ENCODE measurements at regions not wholly inside any gene's neighbourhood (a gene's known extent, or its start where the extent isn't known, plus 50 kb on each side); places are given as distances from the start of the nearest gene placed in this dataset.

DNA sequence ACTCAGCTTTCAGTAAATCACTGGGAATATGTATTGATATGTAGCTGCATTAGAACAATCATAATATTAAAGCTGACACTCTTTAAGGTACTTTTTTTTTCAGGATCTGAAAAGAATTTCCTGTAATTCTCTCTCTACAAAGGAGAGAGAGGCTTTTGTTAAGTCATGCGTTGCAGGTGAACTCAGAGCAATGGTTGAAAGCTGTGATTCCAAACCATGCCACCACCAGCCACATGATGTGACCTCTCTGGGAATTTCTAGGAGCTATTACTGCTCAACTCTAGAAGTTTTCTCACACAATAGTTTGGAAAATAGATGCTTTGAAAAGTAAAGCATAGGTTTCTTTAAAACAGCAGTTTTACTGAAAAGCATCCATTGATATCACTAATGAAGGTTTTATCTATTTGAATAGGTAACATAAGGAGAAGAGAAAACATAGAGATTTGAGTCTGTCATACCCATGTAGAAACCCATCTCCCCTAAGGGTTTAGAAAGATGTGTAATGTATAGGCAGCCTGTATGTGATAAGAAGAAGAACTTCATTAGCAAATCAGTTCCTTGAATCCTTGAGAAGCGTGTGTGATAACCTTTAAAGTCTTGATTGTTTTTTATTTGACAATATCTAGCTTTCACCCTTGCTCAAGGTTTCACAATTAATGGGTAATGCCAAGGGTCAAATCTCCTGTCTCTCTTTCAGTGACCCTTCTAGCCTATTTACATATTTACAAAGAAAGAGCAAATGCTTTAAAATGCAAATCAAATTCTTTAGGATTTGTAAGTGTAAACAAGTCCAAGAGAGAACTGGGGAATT lies 161.0 kb upstream of the ANKRD50 start:
- H3K27me3 ChIP-seq (ENCODE audit: control insufficient read depth, insufficient read depth, low read length): no peaks in the 10 kb centered on the region
- no peaks in the 10 kb centered on the region for H3K4me1 ChIP-seq (ENCODE audit: control insufficient read depth, insufficient read depth, low read length)
- DNase-seq: no peak
- WGBS (ENCODE audit: insufficient coverage, low lambda C conversion rate): no CpG with 5 or more reads among the region's 2 CpGs
- H3K36me3 ChIP-seq (ENCODE audit: control insufficient read depth, insufficient read depth, low read length): no peaks in the 10 kb centered on the region
- no peak overlapping the region for H3K4me3 ChIP-seq (ENCODE audit: low read length)
- H3K9me3 ChIP-seq (ENCODE audit: control insufficient read depth, low read depth, low read length): no peaks in the 10 kb centered on the region
- no peak overlapping the region for H3K27ac ChIP-seq (ENCODE audit: low read length)

DNA sequence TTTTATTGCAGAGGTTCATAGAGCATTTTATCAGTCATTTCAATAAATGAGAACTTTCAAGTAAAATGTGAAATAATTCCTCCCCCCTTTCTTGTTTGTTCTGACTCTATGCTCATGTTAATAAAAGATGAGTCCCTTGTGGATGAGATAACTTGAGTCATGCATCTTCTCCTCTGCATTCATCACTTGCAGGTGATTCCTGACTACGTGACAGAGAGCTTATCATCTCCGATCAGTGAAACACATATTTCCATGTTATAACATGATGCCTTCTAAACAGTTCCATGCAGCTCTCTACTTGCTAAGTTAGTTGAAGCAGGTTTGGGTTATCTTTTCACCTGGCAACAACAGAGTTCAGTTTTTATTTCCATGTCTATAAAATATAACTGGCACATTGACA lies 160.1 kb upstream of the ANKRD50 start:
- no peaks in the 10 kb centered on the region for H3K9me3 ChIP-seq (ENCODE audit: control insufficient read depth, low read depth, low read length)
- DNase-seq: no peak
- H3K4me1 ChIP-seq (ENCODE audit: control insufficient read depth, insufficient read depth, low read length): no peaks in the 10 kb centered on the region
- WGBS (ENCODE audit: insufficient coverage, low lambda C conversion rate): no CpG with 5 or more reads among the region's 2 CpGs
- H3K27me3 ChIP-seq (ENCODE audit: control insufficient read depth, insufficient read depth, low read length): no peaks in the 10 kb centered on the region
- H3K27ac ChIP-seq (ENCODE audit: low read length): no peak overlapping the region
- no peaks in the 10 kb centered on the region for H3K36me3 ChIP-seq (ENCODE audit: control insufficient read depth, insufficient read depth, low read length)
- H3K4me3 ChIP-seq (ENCODE audit: low read length): no peak overlapping the region

DNA sequence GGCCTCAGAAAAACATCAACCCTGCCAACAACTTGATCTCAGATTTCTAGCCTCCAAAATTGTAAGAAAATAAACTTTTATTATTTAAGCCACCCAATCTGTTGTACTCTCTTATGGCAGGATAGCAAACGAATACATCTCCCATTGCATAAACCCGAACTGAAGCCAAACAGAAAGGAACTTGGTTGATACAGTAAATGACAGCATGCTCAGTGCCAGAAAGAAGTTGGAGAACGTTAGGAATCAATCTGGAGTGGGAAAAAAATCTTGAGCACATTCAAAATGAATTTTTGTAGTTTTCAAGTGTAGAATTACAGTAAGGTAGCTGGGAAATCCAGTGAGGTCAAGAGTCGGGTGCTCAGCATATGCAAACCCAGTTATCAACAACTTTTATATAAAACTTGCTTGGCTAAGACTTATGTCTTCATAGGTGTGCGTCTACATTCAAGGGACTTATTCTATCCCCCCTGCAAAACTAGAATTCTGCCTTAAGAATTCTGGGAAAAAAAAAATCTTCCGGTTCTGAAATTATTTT lies 157.5 kb upstream of the ANKRD50 start:
- H3K27ac ChIP-seq (ENCODE audit: low read length): no peak overlapping the region
- 68% methylated on average over 3 of the region's 6 CpGs for WGBS (ENCODE audit: insufficient coverage, low lambda C conversion rate)
- no peaks in the 10 kb centered on the region for H3K36me3 ChIP-seq (ENCODE audit: control insufficient read depth, insufficient read depth, low read length)
- H3K27me3 ChIP-seq (ENCODE audit: control insufficient read depth, insufficient read depth, low read length): no peaks in the 10 kb centered on the region
- no peak for DNase-seq
- no peaks in the 10 kb centered on the region for H3K4me1 ChIP-seq (ENCODE audit: control insufficient read depth, insufficient read depth, low read length)
- H3K4me3 ChIP-seq (ENCODE audit: low read length): no peak overlapping the region
- H3K9me3 ChIP-seq (ENCODE audit: control insufficient read depth, low read depth, low read length): no peaks in the 10 kb centered on the region

DNA sequence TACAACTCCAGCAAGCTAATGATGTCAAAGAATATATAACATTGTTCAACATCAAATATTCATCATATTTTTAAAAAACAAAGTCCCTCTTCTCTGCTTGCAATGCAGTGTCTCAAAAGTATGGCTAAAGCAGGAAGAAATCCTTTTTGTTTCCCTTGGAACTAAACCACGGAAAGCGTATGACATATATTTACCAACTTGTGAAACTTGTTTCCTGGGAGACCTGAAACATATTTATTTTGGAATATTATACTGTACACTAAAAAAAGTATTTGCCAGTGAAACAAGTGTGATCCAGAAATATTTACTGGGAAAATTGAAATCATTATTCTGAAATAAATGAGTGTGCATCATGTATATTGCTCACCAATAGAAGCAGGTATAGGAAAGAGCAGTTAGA lies 156.0 kb upstream of the ANKRD50 start:
- Histone ChIP-seq H3K4me3 (ENCODE audit: low read length) (no peak overlapping the region), H3K4me1 (ENCODE audit: control insufficient read depth, insufficient read depth, low read length) (no peaks in the 10 kb centered on the region), H3K27ac (ENCODE audit: low read length) (no peak overlapping the region), H3K36me3 (ENCODE audit: control insufficient read depth, insufficient read depth, low read length) (no peaks in the 10 kb centered on the region), H3K27me3 (ENCODE audit: control insufficient read depth, insufficient read depth, low read length) (no peaks in the 10 kb centered on the region), H3K9me3 (ENCODE audit: control insufficient read depth, low read depth, low read length) (no peaks in the 10 kb centered on the region)
- no CpG with 5 or more reads among the region's 2 CpGs for WGBS (ENCODE audit: insufficient coverage, low lambda C conversion rate)
- DNase-seq: no peak

DNA sequence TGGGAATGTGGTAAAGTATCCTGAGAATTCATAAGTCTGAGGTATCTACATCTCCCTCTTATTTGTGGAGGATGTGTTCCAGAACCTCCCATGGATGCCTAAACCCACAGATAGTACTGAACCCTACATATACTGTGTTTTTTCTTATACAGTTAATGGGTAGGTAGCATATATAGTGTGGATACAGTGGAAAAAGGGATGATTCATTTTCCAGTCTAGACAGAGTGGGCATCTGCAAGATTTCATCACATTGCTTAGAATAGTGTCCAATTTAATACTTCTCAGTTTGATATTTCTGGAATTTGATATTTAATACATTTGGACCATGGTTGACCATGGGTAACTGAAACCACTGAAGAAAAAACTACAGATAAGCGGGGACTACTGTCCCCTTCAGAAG lies 155.0 kb upstream of the ANKRD50 start:
- Histone ChIP-seq H3K36me3 (ENCODE audit: control insufficient read depth, insufficient read depth, low read length) (no peaks in the 10 kb centered on the region), H3K4me1 (ENCODE audit: control insufficient read depth, insufficient read depth, low read length) (no peaks in the 10 kb centered on the region)
- DNase-seq: no peak

DNA sequence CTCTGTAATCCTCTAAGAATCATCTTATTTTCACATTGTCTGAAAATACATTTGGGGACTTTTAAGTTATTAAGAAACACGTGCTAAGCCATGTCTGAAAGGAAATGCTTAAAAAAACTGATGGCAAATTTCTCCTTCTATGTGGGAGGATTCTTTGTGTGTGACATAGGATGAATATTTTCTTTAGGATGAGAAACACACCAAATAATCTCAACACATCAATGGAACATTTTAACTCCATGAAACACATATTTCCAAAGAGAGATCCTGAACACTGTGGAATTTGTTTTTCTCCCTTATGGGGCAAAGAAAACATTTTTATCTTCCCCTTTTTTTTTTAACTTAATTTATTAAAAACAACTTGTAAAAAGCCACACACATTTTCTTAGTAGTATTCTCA lies 153.8 kb upstream of the ANKRD50 start:
- no peaks in the 10 kb centered on the region for H3K4me1 ChIP-seq (ENCODE audit: control insufficient read depth, insufficient read depth, low read length)
- no peaks in the 10 kb centered on the region for H3K9me3 ChIP-seq (ENCODE audit: control insufficient read depth, low read depth, low read length)
- no peak overlapping the region for H3K27ac ChIP-seq (ENCODE audit: low read length)
- DNase-seq: no peak
- H3K4me3 ChIP-seq (ENCODE audit: low read length): no peak overlapping the region
- WGBS (ENCODE audit: insufficient coverage, low lambda C conversion rate): no CpG with 5 or more reads among the region's 1 CpG
- H3K27me3 ChIP-seq (ENCODE audit: control insufficient read depth, insufficient read depth, low read length): no peaks in the 10 kb centered on the region
- no peaks in the 10 kb centered on the region for H3K36me3 ChIP-seq (ENCODE audit: control insufficient read depth, insufficient read depth, low read length)

More for the DNA sequence above, 155.0 kb upstream of the ANKRD50 start:
- H3K27me3 ChIP-seq (ENCODE audit: control insufficient read depth, insufficient read depth, low read length): no peaks in the 10 kb centered on the region
- H3K9me3 ChIP-seq (ENCODE audit: control insufficient read depth, low read depth, low read length): no peaks in the 10 kb centered on the region
- H3K27ac ChIP-seq (ENCODE audit: low read length): no peak overlapping the region
- WGBS (ENCODE audit: insufficient coverage, low lambda C conversion rate): 100% methylated on average over 1 of the region's 1 CpG
- H3K4me3 ChIP-seq (ENCODE audit: low read length): no peak overlapping the region

DNA sequence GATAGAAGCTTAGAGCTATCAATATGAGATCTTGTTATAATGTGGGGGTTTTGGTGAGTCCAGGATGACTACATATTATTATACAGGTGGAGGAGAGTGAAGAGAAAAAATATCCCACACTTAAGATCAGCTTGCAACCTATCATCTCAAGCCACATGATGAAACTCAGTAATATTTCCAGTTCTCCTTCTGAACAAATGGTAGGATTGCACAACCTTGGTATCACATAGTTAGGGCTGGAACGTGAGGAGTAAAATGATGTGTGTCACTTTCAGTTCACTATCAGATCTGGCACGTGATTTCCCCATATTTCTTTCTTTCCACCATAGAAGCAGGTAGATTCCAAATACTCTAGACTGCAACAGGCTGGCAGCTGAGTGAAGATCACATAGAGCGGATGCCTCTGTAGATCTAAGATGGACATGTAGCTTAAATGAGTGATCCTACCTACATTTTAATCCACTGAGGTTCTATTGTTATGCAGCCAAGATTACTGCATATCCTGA lies 150.6 kb upstream of the ANKRD50 start:
- DNase-seq: no peak
- no peaks in the 10 kb centered on the region for H3K9me3 ChIP-seq (ENCODE audit: control insufficient read depth, low read depth, low read length)
- H3K27ac ChIP-seq (ENCODE audit: low read length): no peak overlapping the region
- WGBS (ENCODE audit: insufficient coverage, low lambda C conversion rate): no CpG with 5 or more reads among the region's 3 CpGs
- H3K27me3 ChIP-seq (ENCODE audit: control insufficient read depth, insufficient read depth, low read length): no peaks in the 10 kb centered on the region
- H3K4me1 ChIP-seq (ENCODE audit: control insufficient read depth, insufficient read depth, low read length): no peaks in the 10 kb centered on the region
- H3K36me3 ChIP-seq (ENCODE audit: control insufficient read depth, insufficient read depth, low read length): no peaks in the 10 kb centered on the region
- H3K4me3 ChIP-seq (ENCODE audit: low read length): no peak overlapping the region

DNA sequence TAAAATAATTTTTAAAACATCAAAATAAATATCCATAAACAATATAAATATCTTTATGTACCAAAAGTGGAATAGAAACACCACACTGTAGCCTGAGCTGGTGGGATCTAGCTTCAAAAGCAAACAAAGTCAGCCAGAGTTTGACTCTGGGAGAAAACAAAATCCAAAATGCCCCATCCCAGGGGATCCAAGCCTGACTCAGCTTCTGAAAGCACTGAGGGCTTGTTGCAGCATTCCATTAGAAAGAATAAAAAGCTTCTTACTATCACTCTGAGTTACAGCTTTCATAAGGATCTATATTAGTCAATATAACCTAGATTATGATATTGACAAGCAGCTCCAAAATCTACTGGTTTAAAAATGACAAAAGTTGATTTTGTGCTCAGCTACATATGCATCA lies 149.7 kb upstream of the ANKRD50 start:
- no peak for DNase-seq
- H3K4me3 ChIP-seq (ENCODE audit: low read length): no peak overlapping the region
- no peaks in the 10 kb centered on the region for H3K27me3 ChIP-seq (ENCODE audit: control insufficient read depth, insufficient read depth, low read length)
- H3K4me1 ChIP-seq (ENCODE audit: control insufficient read depth, insufficient read depth, low read length): no peaks in the 10 kb centered on the region
- no peaks in the 10 kb centered on the region for H3K9me3 ChIP-seq (ENCODE audit: control insufficient read depth, low read depth, low read length)
- no peak overlapping the region for H3K27ac ChIP-seq (ENCODE audit: low read length)
- no peaks in the 10 kb centered on the region for H3K36me3 ChIP-seq (ENCODE audit: control insufficient read depth, insufficient read depth, low read length)

DNA sequence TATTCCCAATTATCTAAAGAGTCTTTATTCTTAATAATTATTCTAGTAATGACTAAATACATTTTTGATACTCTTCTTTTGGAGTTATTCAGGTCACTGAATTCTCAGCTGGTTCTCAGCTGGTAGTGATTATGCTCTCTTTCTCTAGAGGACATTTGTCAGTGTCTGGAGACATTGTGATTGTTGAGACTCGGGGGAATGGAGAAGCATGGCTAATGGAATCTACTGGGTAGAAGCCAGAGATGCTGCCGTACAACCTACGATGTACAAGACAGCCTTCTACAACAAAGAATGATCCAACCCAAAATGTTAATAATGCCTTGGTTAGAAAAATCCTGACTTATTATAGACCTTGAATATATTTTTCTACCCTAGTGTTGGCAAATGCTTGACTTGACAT lies 149.2 kb upstream of the ANKRD50 start:
- Histone ChIP-seq H3K4me1 (ENCODE audit: control insufficient read depth, insufficient read depth, low read length) (no peaks in the 10 kb centered on the region), H3K36me3 (ENCODE audit: control insufficient read depth, insufficient read depth, low read length) (no peaks in the 10 kb centered on the region), H3K4me3 (ENCODE audit: low read length) (no peak overlapping the region), H3K9me3 (ENCODE audit: control insufficient read depth, low read depth, low read length) (no peaks in the 10 kb centered on the region), H3K27ac (ENCODE audit: low read length) (no peak overlapping the region), H3K27me3 (ENCODE audit: control insufficient read depth, insufficient read depth, low read length) (no peaks in the 10 kb centered on the region)
- 100% methylated on average over 2 of the region's 3 CpGs for WGBS (ENCODE audit: insufficient coverage, low lambda C conversion rate)
- no peak for DNase-seq

DNA sequence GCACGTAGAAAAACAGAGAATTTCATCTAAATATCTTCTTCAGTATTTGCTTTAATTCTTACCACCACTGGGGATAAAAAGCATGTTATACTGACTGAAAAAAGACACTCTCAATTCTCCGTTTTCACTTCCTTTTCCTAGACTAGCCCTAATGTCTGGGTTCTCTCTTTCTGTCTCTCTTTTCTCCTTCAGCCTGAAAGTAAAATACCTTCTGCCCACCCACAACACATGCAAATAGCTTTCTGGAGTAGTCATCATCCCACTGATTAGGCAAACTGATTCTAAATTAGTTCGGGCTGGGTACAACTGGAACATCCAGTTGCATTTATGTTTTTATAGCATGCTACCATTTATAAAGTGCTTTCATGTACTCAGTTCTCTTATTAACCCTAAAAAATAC lies 142.4 kb upstream of the ANKRD50 start:
- H3K27ac ChIP-seq (ENCODE audit: low read length): no peak overlapping the region
- H3K9me3 ChIP-seq (ENCODE audit: control insufficient read depth, low read depth, low read length): no peaks in the 10 kb centered on the region
- H3K4me1 ChIP-seq (ENCODE audit: control insufficient read depth, insufficient read depth, low read length): no peaks in the 10 kb centered on the region
- 100% methylated on average over 1 of the region's 3 CpGs for WGBS (ENCODE audit: insufficient coverage, low lambda C conversion rate)
- H3K36me3 ChIP-seq (ENCODE audit: control insufficient read depth, insufficient read depth, low read length): no peaks in the 10 kb centered on the region
- H3K4me3 ChIP-seq (ENCODE audit: low read length): no peak overlapping the region
- DNase-seq: no peak
- no peaks in the 10 kb centered on the region for H3K27me3 ChIP-seq (ENCODE audit: control insufficient read depth, insufficient read depth, low read length)

DNA sequence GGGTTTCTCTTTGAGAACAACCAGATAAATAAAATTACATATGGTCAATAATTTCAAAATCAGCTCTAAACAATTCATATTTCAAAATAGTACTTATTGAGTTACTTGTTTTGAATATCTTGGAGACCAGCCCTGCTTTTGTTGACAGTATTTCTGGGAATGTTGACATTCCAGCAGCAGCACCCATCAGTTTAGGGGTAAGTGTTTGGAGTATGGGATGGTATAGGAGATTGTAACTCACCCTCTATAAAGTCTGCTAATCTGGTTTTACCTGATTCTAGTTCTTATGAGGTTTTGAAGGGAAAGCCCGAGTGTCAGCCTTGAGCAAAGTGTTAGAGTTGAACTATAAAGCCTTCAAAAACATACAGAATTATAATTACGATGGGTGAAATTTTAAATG lies 139.2 kb upstream of the ANKRD50 start:
- Histone ChIP-seq H3K4me1 (ENCODE audit: control insufficient read depth, insufficient read depth, low read length) (no peaks in the 10 kb centered on the region), H3K27ac (ENCODE audit: low read length) (no peak overlapping the region), H3K9me3 (ENCODE audit: control insufficient read depth, low read depth, low read length) (no peaks in the 10 kb centered on the region), H3K27me3 (ENCODE audit: control insufficient read depth, insufficient read depth, low read length) (no peaks in the 10 kb centered on the region), H3K4me3 (ENCODE audit: low read length) (no peak overlapping the region), H3K36me3 (ENCODE audit: control insufficient read depth, insufficient read depth, low read length) (no peaks in the 10 kb centered on the region)
- DNase-seq: no peak
- 70% methylated on average over 2 of the region's 2 CpGs for WGBS (ENCODE audit: insufficient coverage, low lambda C conversion rate)

Data from large intestine (tissue), 3 donors.